ENCODE measurements at regions not wholly inside any gene's neighbourhood (a gene's known extent, or its start where the extent isn't known, plus 50 kb on each side); places are given as distances from the start of the nearest gene placed in this dataset.

GRCh38 chr4:151820004-151820403, 59.2 kb upstream of the GATB start:
- TF ChIP-seq EZH2 (IDR thresholded peaks at IDR 0.05; ENCODE audit: insufficient read depth, poor library complexity, severe bottlenecking) (no peak), EZH2phosphoT487 (IDR thresholded peaks at IDR 0.05; ENCODE audit: insufficient read depth, low read depth) (no peak)

Data from GM23248 (cell line).